ENCODE measurements at regions not wholly inside any gene's neighbourhood (a gene's known extent, or its start where the extent isn't known, plus 50 kb on each side); places are given as distances from the start of the nearest gene placed in this dataset.

DNA sequence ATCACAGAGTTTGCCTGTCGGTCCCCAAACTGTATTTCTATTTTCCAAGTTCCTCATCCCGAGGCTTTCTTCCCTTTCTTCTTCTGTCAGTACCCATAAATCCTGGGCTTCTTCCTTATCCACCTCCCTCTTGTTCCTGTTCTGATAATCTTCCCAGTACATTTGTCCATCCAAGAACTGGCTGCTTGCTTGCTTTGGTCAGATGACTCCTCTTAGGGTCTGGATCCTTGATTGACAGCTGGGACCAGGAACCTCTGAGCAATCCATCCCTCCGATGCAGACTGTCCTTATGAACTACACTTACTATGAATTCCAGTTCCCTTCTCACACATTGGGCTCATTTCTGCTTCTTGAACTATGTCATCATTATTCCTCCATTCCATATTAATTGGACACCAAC lies 275.3 kb upstream of the CITED2 start:
- no peak for TF ChIP-seq EZH2phosphoT487 (conservative IDR thresholded peaks at IDR 0.05; ENCODE audit: low read length)
- no peak for TF ChIP-seq CTCF (IDR thresholded peaks at IDR 0.05; ENCODE audit: insufficient read depth, low read length, poor library complexity, severe bottlenecking)
- no peaks in the 10 kb centered on the region for H3K79me2 ChIP-seq (ENCODE audit: insufficient read depth, low read length)
- H3K27ac ChIP-seq (ENCODE audit: low read depth, low read length), result no peak overlapping the region
- H3K36me3 ChIP-seq (ENCODE audit: low read length), result no peaks in the 10 kb centered on the region
- H2AFZ ChIP-seq (ENCODE audit: low read depth, low read length, severe bottlenecking), result no peak overlapping the region
- H3K9ac ChIP-seq (ENCODE audit: low read length), result no peak overlapping the region
- no peaks in the 10 kb centered on the region for H3K9me2 ChIP-seq (replicated peaks; ENCODE audit: insufficient read depth, low read length)
- no peaks in the 10 kb centered on the region for H3F3A ChIP-seq (ENCODE audit: insufficient read depth)
- H3K4me2 ChIP-seq (ENCODE audit: low read depth, low read length, poor library complexity, severe bottlenecking), result no peak overlapping the region
- no peaks in the 10 kb centered on the region for H3K27me3 ChIP-seq (ENCODE audit: low read length)
- no peak overlapping the region for H3K4me3 ChIP-seq (ENCODE audit: insufficient read depth, low read length, poor library complexity, severe bottlenecking)
- no peaks in the 10 kb centered on the region for H3K9me3 ChIP-seq (ENCODE audit: insufficient read depth, low read length)
- no peaks in the 10 kb centered on the region for H4K20me1 ChIP-seq (ENCODE audit: low read depth, low read length)

GRCh38 chr6:139649128-139649527 lies 274.7 kb upstream of the CITED2 start:
- no peak overlapping the region for H3K4me3 ChIP-seq (ENCODE audit: insufficient read depth, low read length, poor library complexity, severe bottlenecking)
- H3K27ac ChIP-seq (ENCODE audit: low read depth, low read length), result no peak overlapping the region
- H3K36me3 ChIP-seq (ENCODE audit: low read length), result no peaks in the 10 kb centered on the region
- H2AFZ ChIP-seq (ENCODE audit: low read depth, low read length, severe bottlenecking), result no peak overlapping the region
- no peaks in the 10 kb centered on the region for H3K9me3 ChIP-seq (ENCODE audit: insufficient read depth, low read length)
- no peaks in the 10 kb centered on the region for H3K27me3 ChIP-seq (ENCODE audit: low read length)
- H3K9ac ChIP-seq (ENCODE audit: low read length), result no peak overlapping the region
- no peaks in the 10 kb centered on the region for H3F3A ChIP-seq (ENCODE audit: insufficient read depth)
- no peaks in the 10 kb centered on the region for H3K9me2 ChIP-seq (replicated peaks; ENCODE audit: insufficient read depth, low read length)
- no peak for TF ChIP-seq CTCF (IDR thresholded peaks at IDR 0.05; ENCODE audit: insufficient read depth, low read length, poor library complexity, severe bottlenecking)
- no peak for TF ChIP-seq EZH2phosphoT487 (conservative IDR thresholded peaks at IDR 0.05; ENCODE audit: low read length)
- H3K4me2 ChIP-seq (ENCODE audit: low read depth, low read length, poor library complexity, severe bottlenecking), result no peak overlapping the region
- no peaks in the 10 kb centered on the region for H4K20me1 ChIP-seq (ENCODE audit: low read depth, low read length)
- H3K79me2 ChIP-seq (ENCODE audit: insufficient read depth, low read length), result no peaks in the 10 kb centered on the region

DNA sequence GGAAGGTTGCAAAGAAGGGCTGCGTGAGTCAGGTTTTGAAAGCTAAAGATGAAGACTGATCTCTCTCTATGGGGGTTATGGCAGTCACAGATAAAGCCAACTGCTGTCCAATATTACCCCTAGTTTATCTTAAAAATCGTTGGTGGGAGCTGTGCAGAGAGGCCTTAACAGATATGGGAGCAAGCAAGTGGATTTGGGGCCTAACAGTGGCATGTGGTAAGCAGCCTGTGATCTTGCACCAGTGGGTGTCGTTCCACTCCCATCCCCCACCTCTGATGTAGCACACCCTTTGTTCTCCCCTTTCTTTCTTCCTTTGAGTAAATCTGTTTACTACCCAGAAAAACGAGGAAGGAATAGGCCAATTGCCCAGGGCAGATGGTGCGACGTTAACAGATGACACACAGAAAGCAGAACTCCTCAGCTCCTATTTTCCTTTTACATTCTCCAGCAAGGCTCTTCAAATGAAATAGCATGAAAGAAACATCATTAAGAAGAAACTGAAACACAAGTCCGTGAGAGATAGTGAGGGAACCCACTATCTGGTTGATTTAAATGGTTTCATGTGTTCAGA lies 274.1 kb upstream of the CITED2 start:
- H2AFZ ChIP-seq (ENCODE audit: low read depth, low read length, severe bottlenecking), result no peak overlapping the region
- H3K9ac ChIP-seq (ENCODE audit: low read length), result no peak overlapping the region
- no peaks in the 10 kb centered on the region for H3K9me2 ChIP-seq (replicated peaks; ENCODE audit: insufficient read depth, low read length)
- H3K9me3 ChIP-seq (ENCODE audit: insufficient read depth, low read length), result no peaks in the 10 kb centered on the region
- H4K20me1 ChIP-seq (ENCODE audit: low read depth, low read length), result no peaks in the 10 kb centered on the region
- H3K36me3 ChIP-seq (ENCODE audit: low read length), result no peaks in the 10 kb centered on the region
- TF ChIP-seq CTCF (IDR thresholded peaks at IDR 0.05; ENCODE audit: insufficient read depth, low read length, poor library complexity, severe bottlenecking) (no peak), EZH2phosphoT487 (conservative IDR thresholded peaks at IDR 0.05; ENCODE audit: low read length) (no peak)
- H3K79me2 ChIP-seq (ENCODE audit: insufficient read depth, low read length), result no peaks in the 10 kb centered on the region
- H3F3A ChIP-seq (ENCODE audit: insufficient read depth), result no peaks in the 10 kb centered on the region
- H3K4me2 ChIP-seq (ENCODE audit: low read depth, low read length, poor library complexity, severe bottlenecking), result no peak overlapping the region
- H3K27ac ChIP-seq (ENCODE audit: low read depth, low read length), result no peak overlapping the region
- H3K4me3 ChIP-seq (ENCODE audit: insufficient read depth, low read length, poor library complexity, severe bottlenecking), result no peak overlapping the region
- no peaks in the 10 kb centered on the region for H3K27me3 ChIP-seq (ENCODE audit: low read length)
